ENCODE measurements at regions not wholly inside any gene's neighbourhood (a gene's known extent, or its start where the extent isn't known, plus 50 kb on each side); places are given as distances from the start of the nearest gene placed in this dataset.

DNA sequence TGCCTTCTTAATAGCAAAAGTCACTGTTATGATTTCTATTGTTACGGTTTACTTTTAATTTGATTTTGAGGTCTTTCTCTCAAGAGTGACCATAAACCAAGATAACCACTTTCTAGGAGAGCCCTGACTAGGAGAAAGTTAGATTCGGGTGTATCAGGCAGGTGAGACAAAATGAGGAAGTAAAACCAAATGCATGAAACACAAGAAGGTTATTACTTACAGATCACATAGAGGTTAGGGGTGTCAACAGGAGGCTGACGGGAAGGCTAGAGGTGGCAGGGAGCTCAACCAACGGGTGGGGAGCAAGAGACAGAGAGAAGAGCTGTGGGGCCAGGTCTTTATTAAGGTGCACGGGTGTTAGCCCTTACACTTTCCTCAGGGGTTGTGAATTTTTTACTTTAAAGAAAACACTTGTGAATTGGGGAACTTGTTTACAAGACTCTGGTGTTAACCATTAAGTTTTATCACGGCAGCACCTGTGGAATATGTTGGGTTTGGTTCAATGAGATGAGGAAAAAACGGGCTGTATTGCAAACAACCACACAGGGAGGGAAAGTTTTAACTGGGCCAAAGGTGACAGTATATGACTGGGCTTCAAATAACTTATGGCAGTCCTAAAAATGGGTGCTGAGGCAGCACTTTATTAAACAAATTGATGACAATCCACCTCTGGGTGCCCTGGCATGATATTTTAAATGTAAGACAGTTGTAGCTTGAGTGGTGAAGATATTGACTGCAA lies 154.9 kb downstream of the SDHAF3 start:
- no peak for ATAC-seq (ENCODE audit: low read depth)
- intact Hi-C loops (cut with micrococcal nuclease) = no loop called here
- TF ChIP-seq, protein P1, sequence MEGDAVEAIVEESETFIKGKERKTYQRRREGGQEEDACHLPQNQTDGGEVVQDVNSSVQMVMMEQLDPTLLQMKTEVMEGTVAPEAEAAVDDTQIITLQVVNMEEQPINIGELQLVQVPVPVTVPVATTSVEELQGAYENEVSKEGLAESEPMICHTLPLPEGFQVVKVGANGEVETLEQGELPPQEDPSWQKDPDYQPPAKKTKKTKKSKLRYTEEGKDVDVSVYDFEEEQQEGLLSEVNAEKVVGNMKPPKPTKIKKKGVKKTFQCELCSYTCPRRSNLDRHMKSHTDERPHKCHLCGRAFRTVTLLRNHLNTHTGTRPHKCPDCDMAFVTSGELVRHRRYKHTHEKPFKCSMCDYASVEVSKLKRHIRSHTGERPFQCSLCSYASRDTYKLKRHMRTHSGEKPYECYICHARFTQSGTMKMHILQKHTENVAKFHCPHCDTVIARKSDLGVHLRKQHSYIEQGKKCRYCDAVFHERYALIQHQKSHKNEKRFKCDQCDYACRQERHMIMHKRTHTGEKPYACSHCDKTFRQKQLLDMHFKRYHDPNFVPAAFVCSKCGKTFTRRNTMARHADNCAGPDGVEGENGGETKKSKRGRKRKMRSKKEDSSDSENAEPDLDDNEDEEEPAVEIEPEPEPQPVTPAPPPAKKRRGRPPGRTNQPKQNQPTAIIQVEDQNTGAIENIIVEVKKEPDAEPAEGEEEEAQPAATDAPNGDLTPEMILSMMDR (IDR thresholded peaks at IDR 0.05) = no peak
- DNase-seq = no peak
- POLR2A ChIA-PET = no interaction called here
- no peak overlapping the region for H3K4me3 Mint-ChIP-seq
- H3K9me3 Mint-ChIP-seq = no peaks in the 10 kb centered on the region
- no peak overlapping the region for H3K27ac Mint-ChIP-seq
- peaks cover 2% of the 10 kb centered on the region for H3K27me3 Mint-ChIP-seq
- H3K4me1 Mint-ChIP-seq = no peaks in the 10 kb centered on the region
- CTCF ChIA-PET = no interaction called here
- H3K36me3 Mint-ChIP-seq (ENCODE audit: low read depth) = no peaks in the 10 kb centered on the region

DNA sequence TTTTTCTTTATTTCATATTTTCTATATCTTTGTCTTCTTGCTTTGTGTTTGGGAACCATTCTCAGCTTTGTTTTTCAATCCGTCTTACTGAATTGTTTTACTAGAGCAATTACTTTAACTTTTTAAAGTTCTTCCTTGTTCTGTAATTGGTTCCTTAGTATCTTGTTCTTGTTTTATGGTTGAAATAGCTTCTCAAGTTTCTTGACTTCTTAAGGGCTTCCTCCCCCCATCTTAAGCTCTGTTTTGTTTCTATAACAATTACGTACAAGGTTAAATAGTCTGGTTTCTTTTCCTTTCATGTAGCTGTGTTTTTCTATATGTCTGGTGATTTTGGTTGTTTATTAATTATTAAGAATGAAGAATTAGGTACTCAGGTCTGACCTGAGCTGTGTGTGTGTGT lies 158.0 kb downstream of the SDHAF3 start:
- intact Hi-C loops (cut with micrococcal nuclease) = no loop called here
- POLR2A ChIA-PET = no interaction called here
- TF ChIP-seq, protein P1 (IDR thresholded peaks at IDR 0.05) = no peak
- peaks cover 2% of the 10 kb centered on the region for H3K27me3 Mint-ChIP-seq
- no peaks in the 10 kb centered on the region for H3K9me3 Mint-ChIP-seq
- CTCF ChIA-PET = no interaction called here
- no peak overlapping the region for H3K27ac Mint-ChIP-seq
- no peak overlapping the region for H3K4me3 Mint-ChIP-seq
- H3K36me3 Mint-ChIP-seq (ENCODE audit: low read depth) = no peaks in the 10 kb centered on the region
- ATAC-seq (ENCODE audit: low read depth) (no peak), DNase-seq (no peak)
- H3K4me1 Mint-ChIP-seq = no peaks in the 10 kb centered on the region

DNA sequence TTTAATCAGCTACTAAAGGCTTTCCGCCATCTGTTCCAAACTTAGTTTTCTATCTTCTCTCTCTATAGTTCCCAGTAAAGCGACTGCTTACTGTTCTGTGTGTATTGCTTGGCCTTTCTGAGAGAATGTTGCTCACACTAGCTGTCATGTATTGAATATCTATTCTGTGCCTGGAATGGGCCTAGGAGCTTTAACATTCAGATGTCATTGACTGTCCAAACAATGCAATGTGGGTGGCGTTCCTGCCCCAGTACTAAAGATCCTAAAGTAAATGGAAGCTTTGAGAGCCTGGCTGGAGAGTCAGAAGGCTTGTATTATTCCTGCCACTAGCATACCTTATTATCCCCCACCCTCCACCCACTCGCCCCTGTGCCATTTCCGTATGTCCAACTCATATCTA lies 163.5 kb downstream of the SDHAF3 start:
- no peak overlapping the region for H3K27ac Mint-ChIP-seq

GRCh38 chr7:97285348-97285747 lies 167.8 kb downstream of the SDHAF3 start:
- Mint-ChIP-seq H3K9me3 (no peaks in the 10 kb centered on the region), H3K4me1 (no peaks in the 10 kb centered on the region), H3K27me3 (no peaks in the 10 kb centered on the region), H3K36me3 (ENCODE audit: low read depth) (no peaks in the 10 kb centered on the region), H3K4me3 (no peak overlapping the region), H3K27ac (no peak overlapping the region)
- DNase-seq (no peak), ATAC-seq (ENCODE audit: low read depth) (no peak)
- POLR2A ChIA-PET = no interaction called here
- TF ChIP-seq, protein P1 (IDR thresholded peaks at IDR 0.05) = no peak
- CTCF ChIA-PET = no interaction called here
- intact Hi-C loops (cut with micrococcal nuclease) = no loop called here

More for the DNA sequence above, 163.5 kb downstream of the SDHAF3 start:
- Mint-ChIP-seq H3K27me3 (no peaks in the 10 kb centered on the region), H3K4me3 (no peak overlapping the region), H3K9me3 (no peaks in the 10 kb centered on the region), H3K36me3 (ENCODE audit: low read depth) (no peaks in the 10 kb centered on the region), H3K4me1 (no peaks in the 10 kb centered on the region)
- POLR2A ChIA-PET = no interaction called here
- ATAC-seq (ENCODE audit: low read depth) = no peak
- DNase-seq = no peak
- TF ChIP-seq, protein P1 (IDR thresholded peaks at IDR 0.05) = no peak
- CTCF ChIA-PET = no interaction called here
- intact Hi-C loops (cut with micrococcal nuclease) = no loop called here

GRCh38 chr7:97293031-97293430 lies 175.5 kb downstream of the SDHAF3 start:
- ChIA-PET POLR2A (no interaction called here), CTCF (no interaction called here)
- Mint-ChIP-seq H3K4me1 (no peaks in the 10 kb centered on the region), H3K27me3 (no peaks in the 10 kb centered on the region), H3K9me3 (no peaks in the 10 kb centered on the region), H3K4me3 (no peak overlapping the region), H3K27ac (no peak overlapping the region), H3K36me3 (ENCODE audit: low read depth) (no peaks in the 10 kb centered on the region)
- intact Hi-C loops (cut with micrococcal nuclease) = no loop called here
- ATAC-seq (ENCODE audit: low read depth) = no peak
- no peak for DNase-seq
- TF ChIP-seq, protein P1 (IDR thresholded peaks at IDR 0.05) = no peak

All from activated B cell treated with CpG ODN at 0.5 μM for 24 hours (primary cell).